IPS-NIHi7 (cell line): ENCODE measurements at regions not wholly inside any gene's neighbourhood (a gene's known extent, or its start where the extent isn't known, plus 50 kb on each side); places are given as distances from the start of the nearest gene placed in this dataset.

Source experiments
- DNase-seq: peaks from one replicate; pipeline ENCODE4 v3.0.0; 2012; ENCODE audit warnings: mixed read lengths; ENCODE audit errors: extremely low spot score

GRCh38 chrX:8971116-8971515, 62.8 kb downstream of the FAM9B start:
- DNase-seq: peak; percentile 33

DNA sequence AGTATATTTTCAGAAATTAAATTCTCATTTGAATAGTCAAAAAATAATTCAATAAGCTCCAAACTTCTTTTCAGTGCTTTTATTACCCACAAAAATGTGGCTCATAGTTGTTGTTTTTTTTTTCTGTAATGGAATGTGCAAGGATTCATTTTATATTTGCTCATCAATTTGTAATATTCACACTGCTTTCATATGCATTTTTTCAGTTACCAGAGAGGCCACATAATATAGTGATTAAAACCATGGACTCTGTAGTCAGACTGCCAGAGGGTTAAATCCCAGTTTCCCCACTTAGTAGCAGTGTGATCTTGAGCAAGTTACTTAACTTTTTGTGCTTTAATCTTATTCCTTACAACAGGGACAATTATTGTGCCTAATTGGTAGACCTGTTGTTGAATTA, 64.5 kb downstream of the FAM9B start:
- no peak for DNase-seq

GRCh38 chrX:8967461-8967860, 66.5 kb downstream of the FAM9B start:
- DNase-seq: no peak

DNA sequence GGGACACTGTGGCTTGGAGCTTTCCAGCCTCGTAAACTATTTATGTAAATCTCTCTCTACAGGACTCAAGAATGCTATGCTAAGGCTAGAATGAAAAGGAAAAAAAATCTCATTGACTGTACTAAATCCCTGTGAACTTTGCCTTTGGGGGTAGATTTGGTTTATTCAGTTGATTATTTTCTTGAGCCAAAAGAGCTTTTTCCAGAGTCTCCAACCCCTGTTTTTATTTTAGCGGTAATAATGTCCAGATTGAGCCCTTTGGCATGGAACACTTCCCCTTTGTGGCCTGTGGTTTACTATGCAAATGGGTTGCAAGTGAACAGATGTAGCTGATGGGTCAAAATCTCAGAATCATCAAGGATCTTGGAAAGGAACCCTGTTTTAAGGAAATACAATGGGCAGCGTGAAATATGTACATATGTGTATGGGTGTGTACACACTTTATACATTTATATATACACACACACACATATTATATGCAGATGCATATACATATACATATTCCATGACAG, 72.9 kb downstream of the FAM9B start:
- no peak for DNase-seq

DNA sequence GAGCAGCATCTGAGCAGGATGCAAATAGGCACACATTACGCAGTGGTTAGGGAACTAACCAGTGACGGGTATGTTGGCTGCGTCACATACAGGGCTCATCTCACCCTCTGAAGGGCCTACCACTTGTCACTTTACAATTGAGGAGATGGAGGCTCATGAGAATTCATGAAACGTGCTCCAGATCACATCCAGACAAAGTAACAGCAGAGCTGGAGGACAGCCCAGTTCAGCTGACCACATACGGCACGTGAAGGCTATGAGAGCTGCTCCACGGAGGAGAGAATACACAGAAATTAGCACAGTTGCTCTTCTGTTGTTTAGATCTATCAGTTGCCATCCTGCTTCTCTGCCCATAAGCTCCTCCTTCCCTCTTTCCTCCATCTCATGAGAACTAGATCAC, 78.4 kb downstream of the FAM9B start:
- no peak for DNase-seq

- no peak for DNase-seq
Measured at GRCh38 chrX:8946563-8946962, 87.4 kb downstream of the FAM9B start.

GRCh38 chrX:8939322-8939721, 94.6 kb downstream of the FAM9B start:
- DNase-seq: no peak

- no peak for DNase-seq
Measured at GRCh38 chrX:8927701-8928100, 106.2 kb downstream of the FAM9B start.

GRCh38 chrX:8927066-8927635, 106.8 kb downstream of the FAM9B start:
- no peak for DNase-seq

DNA sequence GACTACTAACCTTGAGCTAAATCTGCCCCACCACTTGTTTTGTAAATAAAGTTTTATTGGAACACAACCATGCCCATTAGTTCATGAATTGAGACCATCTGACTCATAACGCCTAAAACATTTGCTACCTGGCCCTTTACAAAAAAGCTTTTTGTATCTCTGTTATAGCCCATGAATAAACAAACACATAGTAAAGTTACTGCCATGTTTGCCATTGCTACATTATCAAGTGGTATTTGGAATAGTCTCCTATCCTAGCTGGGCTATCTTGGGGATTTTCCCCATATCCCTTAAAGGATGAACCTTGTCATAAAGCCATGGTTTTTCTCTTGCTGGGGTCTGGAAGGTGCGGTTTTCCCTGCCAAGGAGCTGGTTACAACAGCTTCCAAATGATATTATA, 112.3 kb downstream of the FAM9B start:
- DNase-seq: no peak

- no peak for DNase-seq
Measured at GRCh38 chrX:8919801-8920200, 114.1 kb downstream of the FAM9B start.

DNA sequence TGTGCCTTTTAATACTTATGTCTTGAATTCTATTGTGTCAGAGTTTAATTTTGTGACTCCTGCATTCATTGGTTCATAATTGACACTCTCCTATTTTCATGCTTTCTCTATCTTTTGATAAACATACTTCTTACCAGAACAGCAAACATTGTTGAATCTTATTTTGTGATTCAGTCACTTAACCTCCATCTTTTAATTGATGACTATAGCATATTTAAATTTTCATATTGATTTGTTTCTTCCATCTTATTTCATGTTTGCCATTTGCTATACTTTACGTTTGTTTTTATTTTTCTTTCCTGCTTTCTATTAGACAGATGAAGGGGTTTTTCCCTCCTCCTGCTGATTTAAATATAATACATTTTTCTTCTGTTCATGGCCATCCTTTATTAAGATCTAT, 115.5 kb upstream of the FAM9A start:
- no peak for DNase-seq

GRCh38 chrX:8914681-8915080, 113.5 kb upstream of the FAM9A start:
- no peak for DNase-seq

DNA sequence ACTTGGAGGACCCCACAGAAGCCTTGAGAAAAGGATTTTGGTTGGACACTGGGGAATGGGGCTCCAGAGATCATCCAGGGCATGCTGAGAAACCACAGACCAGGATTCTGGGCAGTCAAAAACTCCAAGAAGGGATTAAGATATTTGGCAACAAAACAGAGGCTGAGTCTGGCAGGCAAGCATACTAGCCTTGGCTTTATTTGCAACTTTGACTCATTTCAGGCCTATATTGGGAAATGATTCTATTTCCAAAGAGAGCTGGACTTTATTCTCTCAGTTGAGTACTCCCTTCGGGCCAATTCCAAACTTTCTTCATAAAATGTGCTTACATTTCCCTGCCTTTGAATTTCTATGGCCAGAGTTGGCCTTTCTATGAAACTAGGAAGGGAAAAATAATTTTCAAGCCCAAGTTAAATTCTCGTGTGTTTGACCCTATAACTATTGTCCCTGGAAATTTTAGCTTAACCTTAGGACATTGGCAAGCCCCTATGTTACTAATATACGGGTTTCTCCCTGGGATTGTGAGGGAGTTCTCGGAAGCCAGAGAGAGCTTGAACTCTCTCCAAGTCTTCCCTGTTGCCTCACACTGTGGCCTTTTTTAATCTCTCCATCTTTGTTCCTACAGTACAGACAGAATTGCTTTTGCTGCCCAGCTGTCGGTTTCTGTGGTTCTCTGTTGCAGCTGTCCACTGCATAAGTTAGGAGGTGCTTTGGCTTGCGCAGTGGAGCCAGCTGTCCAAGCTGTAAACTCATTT, 112.6 kb upstream of the FAM9A start:
- DNase-seq: no peak

GRCh38 chrX:8907688-8908087, 106.5 kb upstream of the FAM9A start:
- DNase-seq: no peak

GRCh38 chrX:8906299-8906938, 105.2 kb upstream of the FAM9A start:
- DNase-seq: no peak

- DNase-seq: no peak
Measured at GRCh38 chrX:8897259-8897658, 96.1 kb upstream of the FAM9A start.

- DNase-seq: no peak
Measured at GRCh38 chrX:8890794-8891193, 89.6 kb upstream of the FAM9A start.

DNA sequence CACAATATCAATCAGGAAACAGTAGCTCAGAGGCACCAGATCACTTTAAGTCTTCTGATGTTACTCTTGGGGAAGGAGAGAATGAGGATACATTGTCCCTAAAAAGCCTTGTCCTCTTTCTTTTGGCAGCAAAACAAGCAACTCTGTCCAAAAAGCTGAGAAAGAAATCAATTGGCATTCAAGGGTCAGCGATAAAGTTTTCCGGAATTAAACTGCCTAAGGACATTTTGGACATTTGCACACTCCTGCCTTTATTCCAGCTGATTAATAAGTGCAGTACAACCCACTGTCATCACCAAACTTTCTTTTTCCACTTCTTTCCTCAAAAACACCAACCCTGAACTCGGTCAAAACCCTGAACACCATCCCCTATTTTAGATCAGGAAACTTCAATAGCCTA, 85.8 kb upstream of the FAM9A start:
- DNase-seq: no peak

GRCh38 chrX:8879750-8880149, 78.6 kb upstream of the FAM9A start:
- DNase-seq: peak; percentile 55

GRCh38 chrX:8873956-8874355, 72.8 kb upstream of the FAM9A start:
- DNase-seq: no peak

- no peak for DNase-seq
Measured at GRCh38 chrX:8873102-8873501, 71.9 kb upstream of the FAM9A start.

DNA sequence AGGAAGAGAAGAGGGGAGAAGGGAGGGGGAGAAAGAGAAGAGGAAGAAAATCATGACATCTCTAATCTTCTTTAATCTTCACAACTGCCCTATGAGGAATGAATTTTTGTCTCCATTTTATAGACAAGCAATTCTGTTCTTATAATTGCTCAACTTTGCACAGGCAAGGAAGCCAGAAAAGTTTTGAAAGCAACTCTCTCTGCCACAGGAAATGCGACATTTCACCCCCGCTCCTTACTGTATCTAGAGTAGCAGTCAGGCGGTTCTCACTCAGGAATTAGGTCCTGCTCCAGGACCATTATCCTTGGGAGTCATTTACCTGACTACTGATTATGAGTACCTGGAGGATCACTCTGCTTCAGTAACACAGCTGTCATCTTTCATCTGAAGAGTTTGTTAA, 69.2 kb upstream of the FAM9A start:
- no peak for DNase-seq
